GM12873 (cell line): ENCODE measurements at regions not wholly inside any gene's neighbourhood (a gene's known extent, or its start where the extent isn't known, plus 50 kb on each side); places are given as distances from the start of the nearest gene placed in this dataset.

Source experiments
- CTCF ChIP-seq: IDR thresholded peaks from 2 replicates; pipeline ENCODE4 v1.5.1; 2012; ENCODE audit warnings: low read depth, mild to moderate bottlenecking, moderate library complexity, low read length, control low read depth; ENCODE audit not compliant: insufficient read depth; ENCODE audit errors: missing control alignments

DNA sequence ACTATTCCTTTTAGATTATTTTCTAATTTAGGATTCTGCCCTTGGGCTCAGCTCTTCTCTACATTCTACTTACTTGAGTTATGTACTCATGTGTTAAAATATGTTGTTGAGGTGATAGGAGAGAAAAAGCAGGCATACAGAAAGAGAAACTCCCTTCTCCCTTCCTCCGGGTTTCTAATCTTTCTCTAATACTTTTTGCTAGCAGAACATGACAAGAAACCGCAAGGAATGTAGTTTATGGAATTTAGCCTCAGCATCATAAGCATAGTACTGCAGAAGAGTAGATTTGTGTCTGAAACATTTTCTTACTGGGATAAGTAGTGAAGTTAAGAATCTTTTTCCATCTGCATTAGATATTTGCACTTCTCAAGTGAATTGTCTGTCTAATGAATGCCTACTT, 139.5 kb upstream of the CYLC2 start:
- no peak for TF ChIP-seq CTCF

DNA sequence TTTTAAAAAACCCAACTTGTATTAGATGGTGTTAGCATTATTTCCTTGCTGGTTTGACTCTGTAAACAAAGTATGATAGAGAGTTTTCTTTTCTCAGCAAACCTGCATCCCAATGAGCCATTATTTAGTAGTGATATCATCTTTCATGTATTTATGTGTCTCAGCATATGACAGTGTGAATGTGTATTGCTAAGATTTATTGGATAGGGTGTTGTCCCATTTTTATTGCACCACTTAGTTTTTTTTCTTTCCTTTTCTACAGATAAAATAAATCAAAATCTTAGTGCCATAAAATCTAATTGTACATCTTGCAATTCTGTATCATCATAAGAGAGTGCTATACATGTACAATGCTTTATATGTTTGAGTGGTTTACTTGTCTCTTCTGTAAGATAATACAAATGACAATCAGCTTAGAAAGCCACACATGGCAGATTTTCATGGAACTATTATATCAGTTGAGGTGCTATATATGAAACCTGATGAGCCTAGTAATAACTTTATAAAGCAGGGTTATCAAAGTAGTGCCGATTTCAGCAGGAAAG, 149.2 kb upstream of the CYLC2 start:
- no peak for TF ChIP-seq CTCF

GRCh38 chr9:102844716-102845115, 150.4 kb upstream of the CYLC2 start:
- no peak for TF ChIP-seq CTCF

- TF ChIP-seq CTCF, result no peak
These were observed 152.7 kb upstream of the CYLC2 start for GRCh38 chr9:102842423-102842822.

DNA sequence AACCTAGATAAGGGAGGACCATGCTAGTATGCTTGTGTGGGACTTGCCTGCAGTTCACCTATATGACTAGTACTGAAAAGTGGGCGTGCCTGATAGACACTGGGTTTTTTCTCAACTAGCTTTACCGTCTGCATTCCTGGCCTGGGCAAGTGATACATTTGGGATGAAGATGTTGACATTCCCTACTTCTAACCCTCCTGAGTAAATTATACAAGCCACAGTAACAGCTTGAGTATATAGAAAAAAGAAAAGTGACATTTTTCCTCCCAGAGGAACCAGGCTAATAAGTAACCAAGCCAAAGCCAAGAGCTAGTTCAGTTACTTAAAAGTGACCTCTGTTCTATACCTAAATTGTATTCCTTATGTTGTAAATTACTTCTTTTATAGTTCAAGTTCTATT, 153.8 kb upstream of the CYLC2 start:
- TF ChIP-seq CTCF, result no peak

DNA sequence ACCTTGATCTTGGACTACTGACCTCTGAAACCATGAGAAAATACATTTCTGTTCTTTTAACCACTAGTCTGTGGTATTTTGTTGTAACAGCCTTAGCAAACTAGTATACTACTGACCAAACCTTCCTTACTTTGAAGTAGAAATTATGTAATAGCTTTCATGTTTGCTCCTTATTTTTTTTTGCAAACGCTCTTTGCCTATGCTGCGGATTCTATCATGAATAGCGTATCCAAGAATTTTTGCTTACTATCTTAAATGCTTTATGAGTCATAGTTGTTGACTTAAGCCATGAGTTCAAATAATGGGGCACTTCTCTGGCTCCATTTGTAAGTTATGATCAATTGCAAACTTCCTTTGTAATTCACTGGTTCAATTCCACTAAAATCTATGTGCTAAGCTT, 154.8 kb upstream of the CYLC2 start:
- no peak for TF ChIP-seq CTCF

- TF ChIP-seq CTCF, result no peak
These were observed 162.3 kb upstream of the CYLC2 start for GRCh38 chr9:102832814-102833213.
